Parathyroid adenoma (tissue), 2 donors: ENCODE measurements at regions not wholly inside any gene's neighbourhood (a gene's known extent, or its start where the extent isn't known, plus 50 kb on each side); places are given as distances from the start of the nearest gene placed in this dataset.

Source experiments
- H2AFZ ChIP-seq: fragments of 300-600 bp; sonication (generic); one replicate; pipeline ENCODE4 v1.7.0; 2017; ENCODE audit warnings: antibody characterized with exemption, mild to moderate bottlenecking
- H3K27ac ChIP-seq: fragments of 300-600 bp; sonication (generic); one replicate; pipeline ENCODE4 v1.7.0; 2017
- H3K27me3 ChIP-seq: fragments of 300-600 bp; sonication (generic); one replicate; pipeline ENCODE4 v1.7.0; 2017; ENCODE audit warnings: low read length; ENCODE audit not compliant: control insufficient read depth, insufficient read depth
- H3K36me3 ChIP-seq: fragments of 300-600 bp; sonication (generic); one replicate; pipeline ENCODE4 v1.7.0; 2017; ENCODE audit warnings: low read length; ENCODE audit not compliant: control insufficient read depth, insufficient read depth
- H3K4me1 ChIP-seq: fragments of 300-600 bp; sonication (generic); one replicate; pipeline ENCODE4 v1.7.0; 2017; ENCODE audit warnings: control low read depth
- H3K4me2 ChIP-seq: fragments of 300-600 bp; sonication (generic); one replicate; pipeline ENCODE4 v1.7.0; 2017; ENCODE audit warnings: low read length
- H3K4me3 ChIP-seq: fragments of 300-600 bp; sonication (generic); one replicate; pipeline ENCODE4 v1.7.0; 2017; ENCODE audit warnings: low read depth, low read length
- H3K79me2 ChIP-seq: fragments of 300-600 bp; sonication (generic); one replicate; pipeline ENCODE4 v1.7.0; 2017; ENCODE audit warnings: control low read depth
- H3K9ac ChIP-seq: fragments of 300-600 bp; sonication (generic); one replicate; pipeline ENCODE4 v1.7.0; 2017; ENCODE audit warnings: mild to moderate bottlenecking
- H3K9me3 ChIP-seq: fragments of 300-600 bp; sonication (generic); one replicate; pipeline ENCODE4 v1.7.0; 2017; ENCODE audit warnings: low read length; ENCODE audit not compliant: control insufficient read depth
- CTCF ChIP-seq: fragments of 300-600 bp; sonication (generic); IDR thresholded peaks from one replicate; pipeline ENCODE4 v1.7.0; 2017; ENCODE audit warnings: antibody characterized with exemption, mild to moderate bottlenecking
- donor health status: primary hyperparathyroidism.

DNA sequence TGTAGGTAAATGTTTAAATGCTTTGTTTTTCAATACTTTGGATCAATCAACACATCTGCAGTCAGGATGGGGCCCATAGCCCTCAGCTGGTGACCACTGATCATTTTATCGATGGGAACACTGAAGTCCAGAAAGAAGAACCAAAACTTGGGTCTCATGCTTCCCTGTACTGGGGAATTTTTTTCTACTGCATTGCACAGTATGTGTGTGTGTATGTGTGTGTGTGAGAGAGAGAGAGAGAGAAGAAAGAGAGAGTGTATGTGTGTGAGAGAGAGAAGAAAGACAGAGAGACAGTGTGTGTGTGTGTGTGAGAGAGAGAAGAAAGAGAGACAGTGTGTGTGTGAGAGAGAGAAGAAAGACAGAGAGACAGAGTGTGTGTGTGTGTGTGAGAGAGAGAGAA is 202.9 kb upstream of the MSX2 start:
- H3K36me3 ChIP-seq: no peaks in the 10 kb centered on the region
- TF ChIP-seq CTCF: no peak
- no peaks in the 10 kb centered on the region for H3K79me2 ChIP-seq
- peaks cover 27% of the 10 kb centered on the region for H3K4me1 ChIP-seq
- H3K4me2 ChIP-seq: no peak overlapping the region
- H3K9ac ChIP-seq: no peak overlapping the region
- H3K27ac ChIP-seq: no peak overlapping the region
- no peak overlapping the region for H3K4me3 ChIP-seq
- no peak overlapping the region for H2AFZ ChIP-seq
- H3K27me3 ChIP-seq: no peaks in the 10 kb centered on the region
- H3K9me3 ChIP-seq: no peaks in the 10 kb centered on the region

DNA sequence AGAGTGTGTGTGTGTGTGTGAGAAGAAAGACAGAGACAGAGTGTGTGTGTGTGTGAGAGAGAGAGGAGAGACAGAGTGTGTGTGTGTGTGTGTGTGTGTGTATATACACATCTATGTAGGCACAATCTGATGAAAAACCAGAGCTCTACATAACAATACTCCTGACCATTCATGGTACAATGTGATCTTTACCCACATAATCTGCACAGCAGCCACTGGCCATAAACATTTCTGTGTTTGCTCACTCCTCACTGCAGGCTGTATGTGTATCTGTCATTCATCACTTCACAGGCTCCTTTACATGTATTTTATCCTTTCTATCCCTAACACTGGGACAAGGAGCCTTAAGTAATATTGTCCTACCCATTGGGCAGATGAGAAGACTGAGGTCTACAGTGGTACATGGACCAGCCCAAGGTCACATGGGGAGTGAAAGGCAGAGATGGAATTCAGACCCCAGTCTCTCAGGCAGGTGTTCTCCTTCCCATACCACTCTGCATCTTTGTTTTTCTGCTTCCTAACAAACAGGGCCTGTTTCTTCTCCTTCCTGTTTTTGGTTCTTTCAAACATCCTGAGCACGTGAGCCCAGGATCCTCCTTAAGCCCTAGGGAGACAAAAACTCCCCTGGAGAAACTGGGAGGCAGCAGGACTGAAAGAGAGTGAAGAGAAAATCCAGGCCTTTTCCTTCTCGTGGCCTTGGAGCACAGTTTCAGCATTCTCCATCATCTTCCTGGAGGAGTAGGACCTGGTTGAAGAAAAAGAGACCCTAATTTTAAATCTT is 201.7 kb upstream of the MSX2 start:
- H3K9me3 ChIP-seq: no peaks in the 10 kb centered on the region
- no peak overlapping the region for H3K4me3 ChIP-seq
- no peak overlapping the region for H3K4me2 ChIP-seq
- no peaks in the 10 kb centered on the region for H3K27me3 ChIP-seq
- no peaks in the 10 kb centered on the region for H3K36me3 ChIP-seq
- H3K27ac ChIP-seq: peak overlapping the region; percentile 7
- H3K4me1 ChIP-seq: peaks cover 25% of the 10 kb centered on the region
- H3K79me2 ChIP-seq: no peaks in the 10 kb centered on the region
- no peak overlapping the region for H3K9ac ChIP-seq
- peak overlapping the region; percentile 2 for H2AFZ ChIP-seq
- no peak for TF ChIP-seq CTCF

GRCh38 chr5:174523311-174524071 is 200.9 kb upstream of the MSX2 start:
- peak overlapping the region; percentile 7 for H3K27ac ChIP-seq
- no peaks in the 10 kb centered on the region for H3K9me3 ChIP-seq
- H2AFZ ChIP-seq: peak overlapping the region; percentile 55

DNA sequence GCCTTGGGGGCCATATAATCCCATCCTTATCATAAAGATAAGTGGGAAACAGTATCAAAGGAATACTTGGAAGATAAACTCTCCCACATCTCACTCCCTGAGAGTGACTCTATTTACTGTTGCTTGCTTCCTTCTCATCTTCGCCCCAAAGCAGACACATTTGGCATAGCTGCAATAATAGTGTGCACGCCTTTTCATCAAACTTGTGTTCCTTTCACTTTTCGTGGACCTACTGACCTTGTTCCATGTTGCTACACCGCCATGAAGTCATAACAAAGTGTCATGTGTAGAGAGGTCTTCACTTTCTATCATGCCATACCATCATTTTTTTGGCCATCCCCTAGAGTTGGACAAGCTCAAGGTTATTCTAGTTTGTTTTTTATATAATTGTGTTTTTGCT is 200.0 kb upstream of the MSX2 start:
- Histone ChIP-seq H3K4me1 (peaks cover 23% of the 10 kb centered on the region), H3K9ac (no peak overlapping the region), H2AFZ (peak overlapping the region; percentile 55), H3K4me3 (no peak overlapping the region), H3K9me3 (no peaks in the 10 kb centered on the region), H3K4me2 (no peak overlapping the region), H3K27ac (peak overlapping the region; percentile 7), H3K27me3 (no peaks in the 10 kb centered on the region), H3K36me3 (no peaks in the 10 kb centered on the region), H3K79me2 (no peaks in the 10 kb centered on the region)
- TF ChIP-seq CTCF: no peak

More at GRCh38 chr5:174523311-174524071, 200.9 kb upstream of the MSX2 start:
- Histone ChIP-seq H3K36me3 (no peaks in the 10 kb centered on the region), H3K9ac (no peak overlapping the region), H3K27me3 (no peaks in the 10 kb centered on the region), H3K4me1 (peaks cover 23% of the 10 kb centered on the region), H3K79me2 (no peaks in the 10 kb centered on the region), H3K4me2 (peak overlapping the region; percentile 5), H3K4me3 (no peak overlapping the region)
- peak; percentile 29 for TF ChIP-seq CTCF
